Erythroblast (primary cell): ENCODE measurements at regions not wholly inside any gene's neighbourhood (a gene's known extent, or its start where the extent isn't known, plus 50 kb on each side); places are given as distances from the start of the nearest gene placed in this dataset.

Experiments used
- GATA1 ChIP-seq: IDR thresholded peaks from 2 replicates; pipeline ENCODE4 v1.6.1; 2011; ENCODE audit warnings: low read depth, mild to moderate bottlenecking, control low read depth, low read length, moderate library complexity
- POLR2A ChIP-seq: IDR thresholded peaks from 2 replicates; pipeline ENCODE4 v1.6.1; 2011; ENCODE audit warnings: mild to moderate bottlenecking, low read length

- TF ChIP-seq POLR2A (no peak), GATA1 (no peak)
Observed at GRCh38 chr5:74177961-74178360, 462.6 kb downstream of the ENC1 start.
